IMR-90 (cell line): ENCODE measurements at regions not wholly inside any gene's neighbourhood (a gene's known extent, or its start where the extent isn't known, plus 50 kb on each side); places are given as distances from the start of the nearest gene placed in this dataset.

Experiments
- ATAC-seq: fragments of 200-7000 bp; cut with Tn5 transposase; 2 replicates; pipeline ENCODE4 v1.9.1; 2020; ENCODE audit warnings: low read depth, mild to moderate bottlenecking, moderate library complexity
- BruUV-seq: library from RNA; stranded (reverse); fragments of 400-500 nt; replicated peaks from 2 replicates; lab custom pipeline; 2021; lab: Mats Ljungman, UMichigan
- CTCF ChIA-PET: fragments of 300-600 bp; formaldehyde crosslinking; extraction: SDS; loops from one replicate; lab custom pipeline; 2021; ENCODE audit warnings: antibody characterized with exemption; lab: Yijun Ruan, JAX
- POLR2A ChIA-PET: fragments of 300-600 bp; sonication (Branson Sonifier 250); formaldehyde crosslinking; loops from one replicate; lab custom pipeline; 2022; ENCODE audit warnings: antibody characterized with exemption; ENCODE audit not compliant: unreplicated experiment; lab: Charles Lee
- DNase-seq: peaks from one replicate; pipeline ENCODE4 v3.0.0; 2013
- H2AFZ ChIP-seq: replicated peaks from 2 replicates; pipeline ENCODE3; 2013; ENCODE audit warnings: low read length, mild to moderate bottlenecking; ENCODE audit not compliant: poor library complexity
- H2AK5ac ChIP-seq: 2 replicates; pipeline ENCODE4 v1.6.1; 2013; ENCODE audit warnings: low read depth, low read length, inconsistent platforms
- H2AK9ac ChIP-seq: replicated peaks from 2 replicates; pipeline ENCODE3; 2013; ENCODE audit warnings: mild to moderate bottlenecking, low read depth, low read length, moderate library complexity; ENCODE audit not compliant: poor library complexity
- H2BK120ac ChIP-seq: 2 replicates; pipeline ENCODE4 v1.6.1; 2013; ENCODE audit warnings: low read depth, low read length, inconsistent platforms
- H2BK15ac ChIP-seq: 3 replicates; pipeline ENCODE4 v1.6.1; 2013; ENCODE audit warnings: low read depth, low read length, inconsistent platforms
- H2BK20ac ChIP-seq: 2 replicates; pipeline ENCODE4 v1.6.1; 2013; ENCODE audit warnings: low read depth, mild to moderate bottlenecking, inconsistent platforms, low read length, moderate library complexity
- H2BK5ac ChIP-seq: 2 replicates; pipeline ENCODE4 v1.6.1; 2013; ENCODE audit warnings: mild to moderate bottlenecking, low read depth, low read length, inconsistent platforms; ENCODE audit not compliant: poor library complexity, severe bottlenecking
- H3K14ac ChIP-seq: replicated peaks from 2 replicates; pipeline ENCODE4 v1.6.1; 2013; ENCODE audit warnings: low read depth, low read length, inconsistent platforms
- H3K18ac ChIP-seq: 2 replicates; pipeline ENCODE4 v1.6.1; 2013; ENCODE audit warnings: low read depth, low read length, control low read depth
- H3K23ac ChIP-seq: 2 replicates; pipeline ENCODE4 v1.6.1; 2013; ENCODE audit warnings: low read depth, low read length, inconsistent platforms
- H3K27ac ChIP-seq: 2 replicates; pipeline ENCODE4 v1.5.1; 2013; ENCODE audit warnings: mild to moderate bottlenecking, control low read depth, low read length; ENCODE audit not compliant: insufficient read depth
- H3K27me3 ChIP-seq: 2 replicates; pipeline ENCODE4 v1.6.1; 2013; ENCODE audit warnings: low read length; ENCODE audit not compliant: control insufficient read depth, insufficient read depth
- H3K36me3 ChIP-seq: 2 replicates; pipeline ENCODE4 v1.6.1; 2013; ENCODE audit warnings: low read length, mixed read lengths; ENCODE audit not compliant: control insufficient read depth, insufficient read depth
- H3K4ac ChIP-seq: 2 replicates; pipeline ENCODE4 v1.6.1; 2013; ENCODE audit warnings: low read depth, low read length, inconsistent platforms
- H3K4me1 ChIP-seq: 2 replicates; pipeline ENCODE4 v1.6.1; 2013; ENCODE audit warnings: low read length, mixed read lengths; ENCODE audit not compliant: control insufficient read depth, insufficient read depth
- H3K4me2 ChIP-seq: 2 replicates; pipeline ENCODE4 v1.6.1; 2013; ENCODE audit warnings: low read depth, mild to moderate bottlenecking, control low read depth, low read length, moderate library complexity
- H3K4me3 ChIP-seq: 2 replicates; pipeline ENCODE4 v1.5.1; 2013; ENCODE audit warnings: low read depth, mild to moderate bottlenecking, control low read depth, low read length, moderate library complexity; ENCODE audit not compliant: insufficient read depth
- H3K56ac ChIP-seq: 2 replicates; pipeline ENCODE4 v1.6.1; 2013; ENCODE audit warnings: low read length, inconsistent platforms; ENCODE audit not compliant: insufficient read depth; ENCODE audit errors: extremely low read depth
- H3K79me1 ChIP-seq, 2 experiments: 2 replicates each; pipeline ENCODE4 v1.6.1; 2013; ENCODE audit warnings: low read length in 2 of 2, inconsistent platforms in 1 of 2, low read depth in 1 of 2
- H3K9ac ChIP-seq: 2 replicates; pipeline ENCODE4 v1.6.1; 2013; ENCODE audit warnings: low read depth, low read length, control low read depth
- H3K9me1 ChIP-seq: 2 replicates; pipeline ENCODE4 v1.6.1; 2013; ENCODE audit warnings: low read length, inconsistent platforms; ENCODE audit not compliant: insufficient read depth
- H3K9me3 ChIP-seq: 2 replicates; pipeline ENCODE4 v1.6.1; 2013; ENCODE audit warnings: low read length; ENCODE audit not compliant: control insufficient read depth, insufficient read depth
- H4K20me1 ChIP-seq: 2 replicates; pipeline ENCODE4 v1.6.1; 2013; ENCODE audit warnings: low read length, inconsistent platforms; ENCODE audit not compliant: insufficient read depth
- H4K5ac ChIP-seq: 2 replicates; pipeline ENCODE4 v1.6.1; 2013; ENCODE audit warnings: mild to moderate bottlenecking, low read depth, low read length, control low read depth
- H4K8ac ChIP-seq, 2 experiments: 2 replicates each; pipeline ENCODE4 v1.6.1; 2013; ENCODE audit warnings: low read depth in 2 of 2, low read length in 2 of 2, control low read depth in 1 of 2, inconsistent platforms in 1 of 2
- H4K91ac ChIP-seq: 2 replicates; pipeline ENCODE4 v1.6.1; 2013; ENCODE audit warnings: low read depth, low read length, inconsistent platforms; ENCODE audit not compliant: insufficient read depth
- BHLHE40 ChIP-seq: fragments of 150-350 bp; IDR thresholded peaks from 2 replicates; pipeline ENCODE4 v1.6.1; 2016; ENCODE audit warnings: mild to moderate bottlenecking, low read depth, low read length
- CEBPB ChIP-seq: IDR thresholded peaks from 2 replicates; pipeline ENCODE4 v1.6.1; 2012; ENCODE audit warnings: low read depth, low read length, improper control_type of control experiment
- CHD1 ChIP-seq: IDR thresholded peaks from 2 replicates; pipeline ENCODE4 v1.6.1; 2012; ENCODE audit warnings: low read depth, low read length, improper control_type of control experiment
- FOS ChIP-seq: fragments of 150-350 bp; IDR thresholded peaks from 2 replicates; pipeline ENCODE4 v1.6.1; 2016; ENCODE audit warnings: low read depth, low read length
- MAFK ChIP-seq: IDR thresholded peaks from 2 replicates; pipeline ENCODE4 v1.6.1; 2012; ENCODE audit warnings: low read depth, low read length, improper control_type of control experiment
- MAZ ChIP-seq: IDR thresholded peaks from 2 replicates; pipeline ENCODE4 v1.6.1; 2012; ENCODE audit warnings: low read depth, mild to moderate bottlenecking, low read length, improper control_type of control experiment, moderate library complexity, borderline replicate concordance
- MXI1 ChIP-seq: IDR thresholded peaks from 2 replicates; pipeline ENCODE4 v1.6.1; 2012; ENCODE audit warnings: low read depth, mild to moderate bottlenecking, low read length, moderate library complexity, borderline replicate concordance
- NFE2L2 ChIP-seq: fragments of 150-350 bp; IDR thresholded peaks from 2 replicates; pipeline ENCODE4 v1.6.1; 2016; ENCODE audit warnings: low read depth, mild to moderate bottlenecking, low read length
- POLR2A ChIP-seq: IDR thresholded peaks from 2 replicates; pipeline ENCODE4 v1.6.1; 2012; ENCODE audit warnings: mild to moderate bottlenecking, low read depth, low read length
- RFX5 ChIP-seq: IDR thresholded peaks from 2 replicates; pipeline ENCODE4 v1.8.0; 2012; ENCODE audit warnings: low read depth, mild to moderate bottlenecking, low read length, moderate library complexity
- WGBS, 2 experiments: methylation state at CpG; one replicate each; pipeline versions ENCODE4 v1.1.5 to v1.1.7; 2013; ENCODE audit warnings: missing lambda C conversion rate in 2 of 2; ENCODE audit not compliant: insufficient read length in 1 of 2; ENCODE audit errors: extremely low coverage in 2 of 2; 5-methylcytosine and 5-hydroxymethylcytosine counted together
- dilution Hi-C: fragments of 300-500 bp; cut with HindIII; formaldehyde crosslinking; loops from one replicate; pipeline ENCODE4 v1.14.3; 2018; ENCODE audit warnings: low sequenced_read_pairs; ENCODE audit not compliant: unreplicated experiment
- in situ Hi-C: fragments of 300-500 bp; cut with MboI; formaldehyde crosslinking; loops from 3 replicates; pipeline ENCODE4 v1.14.3; 2019; ENCODE audit warnings: low sequenced_read_pairs, inconsistent platforms, mixed read lengths
- intact Hi-C: fragments of 100-400 bp; cut with micrococcal nuclease; formaldehyde crosslinking; loops from 2 replicates; pipeline ENCODE4 v1.10.0; 2022
- TF ChIP-seq, protein P1 (sequence below): fragments of 150-350 bp; IDR thresholded peaks from 2 replicates; pipeline ENCODE4 v1.6.1; 2016; ENCODE audit warnings: low read depth, mild to moderate bottlenecking, low read length, moderate library complexity, borderline replicate concordance

DNA sequence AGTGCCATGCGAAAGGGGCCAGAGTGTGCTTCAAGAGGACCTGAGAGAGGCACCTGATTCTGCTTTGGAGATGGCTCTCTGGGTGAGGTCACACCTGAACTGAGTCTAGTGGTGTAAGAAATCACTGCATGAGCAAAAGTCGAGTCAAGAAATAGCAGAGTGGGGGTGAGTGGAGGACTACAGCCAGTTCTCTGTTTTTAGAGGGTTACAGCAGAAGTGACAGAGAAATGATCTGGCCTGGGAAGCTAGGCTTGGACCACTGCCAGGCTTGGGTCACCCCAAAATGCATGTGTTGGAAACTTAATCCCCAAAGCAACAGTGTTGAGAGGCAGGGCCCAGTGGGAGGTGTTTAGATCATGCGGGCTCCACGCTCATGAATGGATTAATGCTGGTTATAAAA lies 312.0 kb downstream of the CBLN1 start:
- no peak overlapping the region for H3K14ac ChIP-seq
- H3K79me1 ChIP-seq: no peaks in the 10 kb centered on the region
- H3K23ac ChIP-seq: no peak overlapping the region
- H3K9me3 ChIP-seq: no peaks in the 10 kb centered on the region
- no peak overlapping the region for H4K8ac ChIP-seq
- ChIA-PET POLR2A (no interaction called here), CTCF (no interaction called here)
- ATAC-seq (no peak), DNase-seq (no peak)
- H2BK5ac ChIP-seq: no peak overlapping the region
- no peaks in the 10 kb centered on the region for H3K36me3 ChIP-seq
- H3K27ac ChIP-seq: no peak overlapping the region
- H3K4me2 ChIP-seq: no peak overlapping the region
- no peaks in the 10 kb centered on the region for H4K20me1 ChIP-seq
- no peak overlapping the region; the same call in 1 of the 2 replicates for H4K91ac ChIP-seq
- H3K4me3 ChIP-seq: no peak overlapping the region
- no TSS peak for BruUV-seq
- no peak overlapping the region for H2BK20ac ChIP-seq
- intact Hi-C loops: no loop called here
- H3K9ac ChIP-seq: no peak overlapping the region
- dilution Hi-C loops: no loop called here
- no peak overlapping the region for H3K56ac ChIP-seq
- H3K4ac ChIP-seq: no peak overlapping the region
- H2AFZ ChIP-seq: no peak overlapping the region
- no peak overlapping the region for H3K18ac ChIP-seq
- no peak overlapping the region for H2BK120ac ChIP-seq
- no peak for TF ChIP-seq RFX5
- TF ChIP-seq FOS: no peak
- no peak for TF ChIP-seq CHD1
- TF ChIP-seq BHLHE40: no peak
- no peak for TF ChIP-seq MXI1
- no peak for TF ChIP-seq MAZ
- TF ChIP-seq POLR2A: no peak
- no peak for TF ChIP-seq CEBPB
- no peak for TF ChIP-seq NFE2L2
- TF ChIP-seq, protein P1, sequence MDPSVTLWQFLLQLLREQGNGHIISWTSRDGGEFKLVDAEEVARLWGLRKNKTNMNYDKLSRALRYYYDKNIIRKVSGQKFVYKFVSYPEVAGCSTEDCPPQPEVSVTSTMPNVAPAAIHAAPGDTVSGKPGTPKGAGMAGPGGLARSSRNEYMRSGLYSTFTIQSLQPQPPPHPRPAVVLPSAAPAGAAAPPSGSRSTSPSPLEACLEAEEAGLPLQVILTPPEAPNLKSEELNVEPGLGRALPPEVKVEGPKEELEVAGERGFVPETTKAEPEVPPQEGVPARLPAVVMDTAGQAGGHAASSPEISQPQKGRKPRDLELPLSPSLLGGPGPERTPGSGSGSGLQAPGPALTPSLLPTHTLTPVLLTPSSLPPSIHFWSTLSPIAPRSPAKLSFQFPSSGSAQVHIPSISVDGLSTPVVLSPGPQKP: no peak
- TF ChIP-seq MAFK: no peak
- peaks cover 12% of the 10 kb centered on the region; the same call in 1 of the 2 replicates for H3K9me1 ChIP-seq
- peaks cover 17% of the 10 kb centered on the region for H3K4me1 ChIP-seq
- H2AK9ac ChIP-seq: no peak overlapping the region
- no CpG with 5 or more reads among the region's 4 CpGs for WGBS, 2 experiments
- H2AK5ac ChIP-seq: no peak overlapping the region
- H2BK15ac ChIP-seq: no peak overlapping the region
- H3K27me3 ChIP-seq: no peaks in the 10 kb centered on the region; the same call in 1 of the 2 replicates
- in situ Hi-C loops: no loop called here
- no peak overlapping the region for H4K5ac ChIP-seq
